ENCODE measurements at regions not wholly inside any gene's neighbourhood (a gene's known extent, or its start where the extent isn't known, plus 50 kb on each side); places are given as distances from the start of the nearest gene placed in this dataset.
A peak's percentile ranks its signal among the peaks of the same experiment; 100 is the strongest.

DNA sequence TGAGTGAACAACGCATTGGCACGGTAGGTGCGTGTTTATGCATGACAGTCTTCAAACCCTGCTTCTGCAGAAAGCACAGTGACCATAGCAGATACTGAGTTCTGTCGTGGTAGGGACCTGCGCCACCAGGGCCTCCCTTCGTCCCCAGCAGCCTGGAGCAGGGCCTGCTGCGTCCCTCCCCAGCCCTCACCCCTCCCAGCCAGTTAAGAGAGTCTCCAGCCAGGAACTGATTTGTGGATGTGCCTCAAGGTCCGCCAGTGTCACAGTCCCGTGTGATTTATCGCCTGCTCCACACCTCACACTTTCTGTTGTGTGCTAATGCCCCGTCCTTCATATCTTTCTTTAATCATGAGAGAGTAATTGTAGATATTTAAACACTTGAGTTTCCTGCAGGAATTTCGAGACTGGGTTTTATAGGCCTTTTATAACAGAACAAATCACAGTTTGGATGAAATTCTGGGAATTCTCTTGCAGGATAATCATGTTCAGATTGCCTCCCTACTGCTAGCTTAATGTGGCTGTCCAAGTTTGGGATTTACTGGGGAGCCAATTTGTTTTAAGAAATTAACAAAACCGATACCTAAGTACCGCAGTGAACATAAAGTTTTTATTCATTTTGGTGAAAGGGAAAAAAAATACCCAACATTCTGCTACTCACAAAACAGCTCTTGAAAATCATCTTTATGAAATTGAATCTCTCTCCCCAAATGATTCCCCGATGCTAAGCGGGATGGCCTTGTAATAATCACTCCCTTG is 438.6 kb downstream of the TSHZ3 start:
- Histone ChIP-seq H2BK12ac (ENCODE audit: low read depth, low read length) (peak overlapping the region; percentile 95; the same call in 1 of the 2 replicates), H3K79me2 (ENCODE audit: control insufficient read depth in 1 of 2, insufficient read depth in 2 of 2, low read length in 2 of 2) (no peaks in the 10 kb centered on the region), H3K56ac (replicated peaks; ENCODE audit: insufficient read length, low read depth, low read length) (no peak overlapping the region), H4K20me1 (replicated peaks in 1 of 2; ENCODE audit: control insufficient read depth in 1 of 2, insufficient read depth in 2 of 2, low read length in 2 of 2) (no peaks in the 10 kb centered on the region), H3K4ac (replicated peaks; ENCODE audit: insufficient read length, low read depth, low read length) (no peak overlapping the region), H3K4me3 (ENCODE audit: extremely low read depth in 1 of 4, insufficient read depth in 2 of 4, low read depth in 3 of 4, low read length in 4 of 4) (no peak overlapping the region), H2BK15ac (ENCODE audit: low read length) (no peak overlapping the region; the same call in 1 of the 2 replicates), H3K18ac (ENCODE audit: extremely low read depth, low read length) (no peak overlapping the region), H4K91ac (replicated peaks; ENCODE audit: insufficient read length, low read length) (no peak overlapping the region), H2BK20ac (ENCODE audit: low read length) (0 out of 2 replicates have a peak overlapping the region, but pooled peaks have one; percentile 48), H3K23me2 (ENCODE audit: low read depth, low read length) (no peaks in the 10 kb centered on the region), H3K27me3 (replicated peaks in 1 of 4; ENCODE audit: control insufficient read depth in 3 of 4, extremely low read depth in 1 of 4, insufficient read depth in 3 of 4, low read length in 3 of 4) (no peaks in the 10 kb centered on the region), H3K23ac (ENCODE audit: insufficient read length) (no peak overlapping the region), H3K36me3 (ENCODE audit: control insufficient read depth in 2 of 4, insufficient read depth in 4 of 4, low read length in 3 of 4) (no peaks in the 10 kb centered on the region), H3K79me1 (ENCODE audit: low read depth, low read length) (no peaks in the 10 kb centered on the region), H2BK5ac (ENCODE audit: low read depth, low read length) (0 out of 2 replicates have a peak overlapping the region, but pooled peaks have one; percentile 35), H4K8ac (ENCODE audit: extremely low read depth, insufficient read depth, low read length) (no peak overlapping the region), H3K9ac (replicated peaks in 1 of 4; ENCODE audit: extremely low read depth in 1 of 4, low read depth in 3 of 4, low read length in 3 of 4) (no peak overlapping the region), H2AK5ac (ENCODE audit: low read depth, low read length) (no peak overlapping the region), H3K9me3 (ENCODE audit: insufficient read depth in 2 of 2, low read depth in 1 of 2, low read length in 1 of 2) (no peaks in the 10 kb centered on the region), H2AFZ (ENCODE audit: low read length) (peak overlapping the region; percentile 48; the same call in 1 of the 2 replicates), H3K14ac (ENCODE audit: insufficient read length) (no peak overlapping the region), H3K27ac (ENCODE audit: low read depth, low read length) (no peak overlapping the region), H2BK120ac (replicated peaks; ENCODE audit: low read depth, low read length) (no peak overlapping the region), H3K4me1 (replicated peaks in 1 of 4; ENCODE audit: control insufficient read depth in 3 of 4, insufficient read depth in 4 of 4, low read length in 3 of 4) (peaks cover 0 to 4% (median 2%) of the 10 kb centered on the region in 4 experiments; a peak in 4 of 7 replicates), H4K5ac (ENCODE audit: insufficient read length, low read depth, low read length) (no peak overlapping the region), H3K4me2 (ENCODE audit: insufficient read depth in 1 of 2, low read depth in 2 of 2, low read length in 2 of 2) (no peak overlapping the region)
- ChIA-PET CTCF (ENCODE audit: partially characterized antibody) (interaction anchor here (1.1 to 1.6 kb wide), 2 partner anchors 15 to 111 kb away, joined by 3 to 4 read pairs; no protein-coding TSS in a partner anchor), POLR2A (ENCODE audit: partially characterized antibody) (no interaction called here)
- DNase-seq (ENCODE audit: low read depth in 1 of 2, low spot score in 2 of 2) (no peak), FAIRE-seq (no peak)
- TF ChIP-seq ASH2L (IDR thresholded peaks at IDR 0.05; ENCODE audit: low read length) (no peak), HDAC2 (IDR thresholded peaks at IDR 0.05; ENCODE audit: borderline replicate concordance in 1 of 2, low read depth in 2 of 2, low read length in 2 of 2) (no peak), SP4 (IDR thresholded peaks at IDR 0.05; ENCODE audit: low read length) (no peak), BRCA1 (IDR thresholded peaks at IDR 0.05; ENCODE audit: low read depth, low read length) (no peak), POLR2A (IDR thresholded peaks at IDR 0.05; ENCODE audit: control extremely low read depth in 1 of 2, low read depth in 2 of 2, low read length in 2 of 2) (no peak), CHD1 (IDR thresholded peaks at IDR 0.05; ENCODE audit: low read depth, low read length) (no peak), POLR2AphosphoS5 (IDR thresholded peaks at IDR 0.05; ENCODE audit: low read depth, low read length) (no peak), EGR1 (IDR thresholded peaks at IDR 0.05; ENCODE audit: borderline replicate concordance, low read depth, low read length) (no peak), MAFK (IDR thresholded peaks at IDR 0.05; ENCODE audit: low read depth, low read length) (no peak), RNF2 (IDR thresholded peaks at IDR 0.05; ENCODE audit: borderline replicate concordance, low read depth, low read length, missing control alignments, poor library complexity, severe bottlenecking) (no peak)
- WGBS, 2 experiments (ENCODE audit: extremely low coverage in 1 of 2, insufficient coverage in 1 of 2, insufficient read length in 1 of 2, insufficient replicate concordance in 2 of 2, low coverage in 1 of 2, low lambda C conversion rate in 2 of 2, missing lambda C conversion rate in 1 of 2) = 92% methylated on average over 16 of the region's 16 CpGs; no CpG with 5 or more reads in 1 of the 2 experiments
